Coronary artery (tissue), 2 donors: ENCODE measurements at regions not wholly inside any gene's neighbourhood (a gene's known extent, or its start where the extent isn't known, plus 50 kb on each side); places are given as distances from the start of the nearest gene placed in this dataset.

Experiments
- DNase-seq: peaks from one replicate; pipeline ENCODE4 v3.0.0-alpha.2; 2017; ENCODE audit warnings: low spot score
- H3K27ac ChIP-seq, 2 donors: fragments of 200-600 bp; sonication (generic); one replicate each; pipeline ENCODE4 v1.5.1; 2016 to 2019
- H3K4me3 ChIP-seq: fragments of 200-600 bp; sonication (generic); 2 replicates; pipeline ENCODE4 v1.5.1; 2016; ENCODE audit warnings: mild to moderate bottlenecking, moderate library complexity
- CTCF ChIP-seq: fragments of 200-600 bp; sonication (generic); IDR thresholded peaks from one replicate; pipeline ENCODE4 v1.5.1; 2019; ENCODE audit warnings: antibody characterized with exemption

- Histone ChIP-seq H3K27ac (no peak overlapping the region), H3K4me3 (no peak overlapping the region)
- DNase-seq: no peak
- TF ChIP-seq CTCF: no peak
Observed at GRCh38 chr1:60864722-60865121, 217.6 kb upstream of the NFIA start.

- Histone ChIP-seq H3K4me3 (no peak overlapping the region), H3K27ac (no peak overlapping the region)
- no peak for DNase-seq
- no peak for TF ChIP-seq CTCF
Observed at GRCh38 chr1:60863131-60863530, 219.2 kb upstream of the NFIA start.

GRCh38 chr1:60861961-60862567, 220.3 kb upstream of the NFIA start:
- DNase-seq: no peak
- TF ChIP-seq CTCF: no peak
- H3K27ac ChIP-seq: no peak overlapping the region
- H3K4me3 ChIP-seq: no peak overlapping the region

- Histone ChIP-seq H3K27ac (no peak overlapping the region), H3K4me3 (no peak overlapping the region)
- no peak for DNase-seq
- TF ChIP-seq CTCF: no peak
Observed at GRCh38 chr1:60859111-60859510, 223.2 kb upstream of the NFIA start.

- Histone ChIP-seq H3K27ac (no peak overlapping the region), H3K4me3 (no peak overlapping the region)
- no peak for DNase-seq
- no peak for TF ChIP-seq CTCF
Observed at GRCh38 chr1:60857851-60858250, 224.5 kb upstream of the NFIA start.

GRCh38 chr1:60850084-60850483, 232.3 kb upstream of the NFIA start:
- no peak for TF ChIP-seq CTCF
- Histone ChIP-seq H3K27ac (no peak overlapping the region), H3K4me3 (no peak overlapping the region)
- no peak for DNase-seq

GRCh38 chr1:60849401-60849800, 233.0 kb upstream of the NFIA start:
- no peak for DNase-seq
- Histone ChIP-seq H3K27ac (no peak overlapping the region), H3K4me3 (no peak overlapping the region)
- no peak for TF ChIP-seq CTCF
